Fibroblast of skin of left biceps (primary cell): ENCODE measurements at regions not wholly inside any gene's neighbourhood (a gene's known extent, or its start where the extent isn't known, plus 50 kb on each side); places are given as distances from the start of the nearest gene placed in this dataset.
"Not testable (repeated sequence)": the region's sequence is repeated elsewhere in the genome, so short reads cannot be mapped to it uniquely, and the experiment has no call there.

Experiments used
- DNase-seq, 2 experiments: peaks; one replicate each; pipeline ENCODE4 v3.0.0-alpha.2; 2013; ENCODE audit warnings: low read depth in 2 of 2

DNA sequence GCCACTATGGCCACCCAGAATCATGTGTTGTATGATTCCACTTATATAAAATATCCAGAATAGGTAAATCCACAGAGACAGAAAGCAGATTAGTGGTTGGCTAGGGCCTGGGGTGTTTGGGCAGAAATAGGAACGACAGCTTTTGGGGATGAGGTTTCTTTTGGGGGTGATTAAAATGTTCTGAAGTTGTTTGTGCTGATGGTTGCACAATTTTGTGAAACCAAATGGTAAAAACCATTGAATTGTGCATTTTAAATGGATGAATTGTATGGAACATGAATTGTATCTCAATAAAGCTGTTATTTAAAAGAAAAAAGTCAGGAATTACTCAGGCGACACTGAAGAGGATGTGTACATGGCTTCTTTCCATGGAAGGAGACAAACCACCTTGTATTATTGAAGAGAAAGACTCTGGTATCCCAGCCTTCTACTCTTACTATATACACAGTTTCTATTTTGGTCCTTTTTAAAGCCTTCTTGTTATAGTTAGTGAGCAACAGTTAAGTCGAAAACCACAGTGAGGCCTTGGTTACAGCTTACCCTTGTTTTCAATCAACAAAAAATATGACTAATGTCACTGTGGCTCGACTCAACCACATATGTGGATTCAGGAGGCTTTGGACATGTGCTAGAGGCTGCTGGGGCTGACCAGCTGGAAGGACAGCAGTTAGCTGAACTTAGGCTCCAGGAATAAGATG is 57.1 kb upstream of the KMT2E start:
- DNase-seq = peak in 1 of 2 experiments; percentile 52

GRCh38 chr7:104958371-104958865 is 55.6 kb upstream of the KMT2E start:
- DNase-seq = no peak

- not testable (repeated sequence) for DNase-seq
These were observed 54.5 kb upstream of the KMT2E start for GRCh38 chr7:104959483-104959882.

DNA sequence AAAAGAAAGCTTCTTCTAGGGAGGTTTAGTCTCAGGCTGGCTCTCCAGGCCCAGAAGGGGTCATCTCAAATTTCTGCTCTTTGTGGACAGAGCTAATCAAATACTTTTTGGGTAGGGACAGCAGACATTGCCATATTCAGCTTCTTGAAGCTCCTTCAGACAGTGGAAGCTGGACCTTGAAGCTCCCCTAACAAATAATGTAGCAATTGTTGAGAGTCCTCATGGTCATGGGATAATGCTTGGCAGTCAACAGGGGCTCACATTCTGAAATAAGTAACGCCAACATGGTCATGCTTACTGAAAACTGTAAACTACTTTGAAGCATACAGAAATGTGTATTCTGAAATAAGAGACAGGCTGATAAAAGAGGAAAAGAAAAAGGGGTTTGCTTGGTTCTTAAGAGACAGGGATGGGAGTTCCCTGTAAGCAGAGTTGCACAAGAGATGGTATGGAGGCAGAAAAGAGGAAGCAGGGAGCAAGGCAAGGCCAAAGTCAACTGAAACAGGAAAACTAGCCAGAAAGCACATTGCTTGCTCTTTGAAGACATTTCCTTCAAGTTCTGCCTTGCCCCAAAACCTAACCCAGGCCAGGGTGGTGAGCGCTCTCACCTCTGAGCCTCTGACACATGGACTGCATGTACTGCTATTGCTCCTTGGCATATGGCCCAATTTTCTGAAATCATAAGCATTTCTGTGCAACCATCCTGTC is 53.1 kb upstream of the KMT2E start:
- no peak for DNase-seq

DNA sequence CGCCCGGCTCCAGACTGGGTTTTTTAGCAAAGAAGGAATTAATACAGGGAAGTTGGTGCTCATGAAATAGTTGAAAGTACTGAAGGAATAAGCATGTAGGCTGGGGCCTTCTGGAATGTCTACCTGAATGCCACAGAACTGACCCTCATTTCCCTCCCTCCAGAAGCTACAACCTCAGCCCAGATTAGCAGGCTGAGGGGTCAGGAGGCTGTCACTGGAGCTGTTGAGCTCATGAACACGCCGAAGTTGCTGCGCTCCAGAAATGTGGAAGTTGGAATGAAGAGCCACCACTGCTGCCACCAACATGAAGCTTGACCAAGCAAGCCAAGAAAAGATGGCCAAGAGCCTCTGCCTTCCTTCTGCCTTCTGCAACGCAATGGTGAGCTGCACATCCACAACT is 52.2 kb upstream of the KMT2E start:
- DNase-seq = no peak

- no peak for DNase-seq
These were observed 51.2 kb upstream of the KMT2E start for GRCh38 chr7:104962781-104963180.

- DNase-seq = no peak
These were observed 50.5 kb upstream of the KMT2E start for GRCh38 chr7:104963378-104963990.

DNA sequence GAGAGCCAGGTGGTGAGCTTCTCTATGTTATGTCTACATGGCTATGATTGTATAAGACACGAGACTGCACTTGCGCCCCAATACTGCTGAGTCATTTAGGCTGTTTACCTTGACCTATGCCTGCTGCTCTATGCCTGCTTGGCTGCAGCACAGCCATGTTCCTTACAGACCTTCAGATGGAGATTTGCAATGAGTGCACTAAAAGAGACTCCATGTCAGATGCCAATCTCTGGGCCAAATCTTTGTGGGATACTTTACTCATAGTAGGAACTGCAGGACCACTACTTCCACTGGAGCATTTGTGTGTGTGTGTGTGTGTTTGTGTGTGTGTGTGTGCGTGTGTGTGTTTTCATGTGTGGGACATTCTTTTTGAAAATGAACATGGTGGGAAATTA is 50.0 kb upstream of the KMT2E start:
- DNase-seq = no peak
